ENCODE measurements at regions not wholly inside any gene's neighbourhood (a gene's known extent, or its start where the extent isn't known, plus 50 kb on each side); places are given as distances from the start of the nearest gene placed in this dataset.

GRCh38 chr7:106196460-106197021, 84.4 kb upstream of the SYPL1 start:
- no peak for DNase-seq (ENCODE audit: low read depth in 4 of 4, low spot score in 2 of 4)

DNA sequence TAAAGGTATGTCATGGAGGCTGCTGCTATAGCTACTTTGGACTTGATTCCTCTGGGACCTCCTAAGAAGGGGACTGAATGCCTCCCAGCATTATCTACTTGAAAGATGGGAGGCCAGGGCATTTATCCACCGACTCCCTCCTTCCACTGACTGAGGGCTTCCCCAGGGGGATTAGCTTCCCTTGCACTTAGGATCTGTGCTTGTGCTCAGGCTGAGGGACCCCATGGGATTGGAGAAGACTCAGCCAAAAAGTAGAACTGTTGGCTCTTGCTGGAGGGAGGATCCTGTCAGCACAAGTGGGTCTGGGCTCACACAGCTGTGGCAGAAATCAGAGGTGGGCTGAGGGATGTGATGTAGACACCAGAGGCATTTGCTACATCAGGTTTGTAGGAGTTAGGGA, 81.5 kb upstream of the SYPL1 start:
- DNase-seq (ENCODE audit: low read depth in 4 of 4, low spot score in 2 of 4): no peak

- no peak for DNase-seq (ENCODE audit: low read depth in 4 of 4, low spot score in 2 of 4)
These were observed 78.6 kb upstream of the SYPL1 start for GRCh38 chr7:106190589-106191330.

DNA sequence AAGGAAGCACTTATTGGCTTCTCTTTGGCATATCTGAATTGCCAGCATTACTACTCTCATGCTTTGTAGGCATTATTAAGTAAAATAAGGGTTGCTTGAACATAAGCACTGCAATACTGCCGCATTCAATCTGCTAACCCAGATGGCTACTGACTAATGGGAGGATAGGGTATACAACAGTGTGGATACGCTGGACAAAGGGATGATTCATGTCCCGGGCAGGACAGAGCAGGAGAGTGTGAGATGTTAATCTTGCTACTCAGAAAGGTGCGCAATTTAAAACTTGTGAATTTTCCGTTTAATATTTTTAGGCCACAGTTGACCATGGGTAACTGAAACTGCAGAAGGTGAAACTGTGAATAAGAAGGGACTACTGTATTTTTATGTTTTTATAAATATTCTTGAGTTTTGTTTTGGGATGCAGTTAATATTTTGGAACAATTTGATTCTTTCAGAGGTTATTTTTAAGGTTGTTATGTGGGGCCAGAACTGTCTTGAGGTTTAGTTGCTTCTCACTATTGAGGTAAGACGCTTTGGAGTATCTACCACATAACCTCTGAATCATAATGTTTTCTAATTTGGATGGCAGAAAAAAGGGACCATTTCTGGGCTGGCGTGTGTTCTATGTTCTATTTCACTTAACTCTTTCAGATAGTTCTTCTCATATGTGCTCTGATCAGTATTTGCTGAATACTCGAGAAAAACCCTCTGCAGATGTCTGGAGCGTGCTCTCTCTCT, 75.7 kb upstream of the SYPL1 start:
- no peak for DNase-seq (ENCODE audit: low read depth in 4 of 4, low spot score in 2 of 4)

GRCh38 chr7:106185719-106186118, 73.6 kb upstream of the SYPL1 start:
- no peak for DNase-seq (ENCODE audit: low read depth in 4 of 4, low spot score in 2 of 4)

- no peak for DNase-seq (ENCODE audit: low read depth in 4 of 4, low spot score in 2 of 4)
These were observed 71.8 kb upstream of the SYPL1 start for GRCh38 chr7:106183952-106184351.

GRCh38 chr7:106182904-106183303, 70.8 kb upstream of the SYPL1 start:
- DNase-seq (ENCODE audit: low read depth in 4 of 4, low spot score in 2 of 4): no peak

DNA sequence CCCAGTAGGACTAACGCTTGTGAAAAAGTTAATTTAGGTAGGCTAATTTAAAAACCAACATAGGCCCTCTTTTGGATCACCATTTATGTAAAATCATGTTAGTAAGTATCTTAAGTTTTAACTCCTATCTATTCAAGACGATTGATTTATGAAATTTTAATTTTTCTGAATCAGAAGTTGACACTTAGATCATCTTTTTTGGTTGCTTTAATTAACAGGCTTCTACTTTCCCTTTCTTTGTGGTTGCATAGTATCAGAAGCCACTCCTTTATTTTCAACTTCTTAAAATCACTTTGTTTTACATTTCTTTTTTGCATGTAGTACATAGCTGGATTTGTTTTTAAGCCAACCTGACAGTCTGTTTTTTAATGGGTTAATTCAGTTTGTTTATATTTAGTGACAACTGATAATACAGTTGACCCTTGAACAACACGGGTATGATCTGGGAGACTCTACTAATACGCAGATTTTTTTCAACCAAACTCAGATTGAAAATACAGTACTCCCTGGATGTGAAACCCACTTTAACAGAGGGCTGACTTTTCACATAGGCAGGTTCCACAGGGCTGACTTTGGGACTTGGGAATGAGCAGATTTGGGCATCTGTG, 69.7 kb upstream of the SYPL1 start:
- DNase-seq (ENCODE audit: low read depth in 4 of 4, low spot score in 2 of 4): no peak

GRCh38 chr7:106180721-106181120, 68.6 kb upstream of the SYPL1 start:
- no peak for DNase-seq (ENCODE audit: low read depth in 4 of 4, low spot score in 2 of 4)

GRCh38 chr7:106179256-106179655, 67.1 kb upstream of the SYPL1 start:
- DNase-seq (ENCODE audit: low read depth in 4 of 4, low spot score in 2 of 4): no peak

GRCh38 chr7:106178593-106179134, 66.6 kb upstream of the SYPL1 start:
- no peak for DNase-seq (ENCODE audit: low read depth in 4 of 4, low spot score in 2 of 4)

DNA sequence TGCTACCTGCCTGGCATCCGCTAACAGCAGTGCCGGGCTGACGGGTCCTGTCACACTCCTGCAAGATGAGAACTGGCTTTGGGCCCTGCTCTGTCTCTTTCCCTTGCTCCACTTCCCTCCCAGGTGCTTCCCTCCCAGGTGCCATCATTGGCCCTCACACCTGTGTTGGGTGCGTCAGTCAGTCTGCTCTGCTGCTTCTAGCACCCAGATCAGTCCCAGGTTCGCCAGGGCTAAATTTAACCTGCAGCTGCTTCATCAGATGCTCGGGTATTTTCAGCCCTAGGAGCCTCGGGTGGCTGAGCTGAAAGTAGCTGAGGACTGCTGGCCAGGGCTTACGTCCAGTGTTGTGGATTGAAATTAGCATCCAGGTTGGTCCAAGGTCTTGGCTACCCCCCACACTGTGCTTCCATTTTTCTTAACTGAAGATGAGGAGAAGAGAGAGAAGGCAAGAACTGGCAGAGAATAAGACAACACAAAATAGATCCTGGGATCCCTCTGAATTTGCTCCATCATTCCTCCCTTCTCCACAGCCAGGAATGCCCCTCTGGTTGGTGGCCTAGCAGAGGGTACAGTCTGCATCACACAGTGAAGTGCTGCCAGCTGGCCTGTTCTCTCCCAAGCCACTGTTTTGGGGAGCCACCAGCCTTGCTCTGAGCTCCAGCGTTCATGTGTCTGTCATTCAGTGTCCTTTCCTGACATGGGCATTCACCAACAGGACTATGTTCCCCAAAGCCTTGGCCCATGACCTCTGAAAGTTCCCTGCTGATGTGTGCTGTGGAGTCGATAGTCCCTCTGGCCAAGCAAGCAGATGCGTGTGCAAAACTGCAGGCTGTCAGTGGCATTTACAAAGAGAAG, 65.9 kb upstream of the SYPL1 start:
- DNase-seq (ENCODE audit: low read depth in 4 of 4, low spot score in 2 of 4): no peak

- DNase-seq (ENCODE audit: low read depth in 4 of 4, low spot score in 2 of 4): no peak
These were observed 65.2 kb upstream of the SYPL1 start for GRCh38 chr7:106177300-106177690.

DNA sequence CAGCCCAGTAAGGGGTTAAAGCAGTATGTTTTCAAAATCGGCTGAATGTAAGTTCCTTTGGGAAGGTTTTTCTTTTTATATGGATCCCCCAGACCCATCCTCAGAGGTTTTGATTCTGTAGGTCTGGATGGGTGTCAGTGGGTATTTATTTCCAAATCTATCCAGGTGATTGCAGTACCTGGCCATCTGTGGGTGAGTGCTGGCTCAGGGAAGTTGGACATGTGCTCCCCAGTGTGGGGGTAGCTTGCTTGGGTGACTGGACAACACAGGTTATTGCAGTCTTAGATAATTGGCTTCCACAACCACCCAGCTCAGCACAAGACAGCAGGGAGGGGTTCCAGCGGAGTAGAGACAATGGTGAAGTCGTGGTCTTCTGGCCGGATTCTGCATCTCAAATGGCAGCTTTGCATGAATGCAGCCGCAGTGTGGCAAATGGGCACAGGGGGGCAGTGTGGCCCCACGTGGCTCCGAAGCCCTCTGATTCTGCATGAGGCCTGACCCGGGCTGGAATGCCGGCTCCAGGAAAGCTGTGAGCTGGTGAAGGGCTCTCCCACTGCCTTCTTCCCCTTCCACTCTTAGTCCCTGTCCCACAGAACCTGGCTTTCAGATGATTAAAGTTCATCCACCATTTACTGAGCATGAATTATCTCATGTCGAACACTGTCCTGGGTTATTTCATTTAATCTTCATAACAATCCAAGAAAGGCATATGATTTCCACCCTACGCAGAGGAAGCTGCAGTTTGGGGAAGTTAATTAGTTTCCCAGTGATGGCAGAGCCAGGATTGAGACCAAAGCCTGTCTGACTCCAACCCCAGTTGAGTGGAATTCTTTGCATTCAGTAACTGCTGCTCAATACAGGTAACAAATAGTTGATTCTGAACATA, 64.5 kb upstream of the SYPL1 start:
- DNase-seq (ENCODE audit: low read depth in 4 of 4, low spot score in 2 of 4): peak; percentile 37 to 59 (median 50)

DNA sequence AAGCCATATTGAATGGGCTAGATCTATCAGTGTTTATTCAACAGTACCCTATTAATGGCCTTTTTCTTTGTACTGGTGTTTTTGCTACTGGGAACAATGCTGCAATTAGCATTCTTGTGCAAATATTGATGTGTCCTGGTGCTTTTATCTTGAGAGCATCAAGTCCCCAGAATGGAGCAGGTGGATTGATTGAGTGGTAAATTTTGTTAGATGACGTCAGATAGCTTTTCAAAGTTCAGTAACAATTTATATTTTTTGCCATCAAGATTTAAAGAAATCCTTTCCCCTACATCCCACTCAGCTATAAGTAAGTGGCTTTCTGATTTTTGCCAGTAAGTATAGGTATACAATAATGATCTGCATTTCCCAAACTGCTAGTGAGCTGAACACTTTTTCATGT, 63.4 kb upstream of the SYPL1 start:
- DNase-seq (ENCODE audit: low read depth in 4 of 4, low spot score in 2 of 4): no peak

DNA sequence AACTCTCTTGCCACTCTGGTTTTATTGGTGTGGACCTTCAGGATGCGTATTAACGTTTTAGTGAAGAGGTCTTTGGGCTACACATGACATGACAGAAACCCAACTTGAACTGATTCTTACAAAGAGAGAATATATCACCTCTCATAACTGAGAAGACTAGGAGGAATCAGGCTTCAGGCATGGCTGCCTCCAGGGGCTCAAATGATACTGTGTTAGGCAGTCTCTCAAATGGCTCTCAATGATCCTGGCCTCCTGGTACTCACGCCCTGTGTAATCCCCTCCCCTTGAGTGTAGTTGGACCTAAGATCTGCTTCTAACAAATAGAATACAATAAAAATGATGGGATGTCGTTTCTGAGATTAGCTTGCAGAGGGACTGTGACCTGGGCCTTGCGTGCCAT, 58.5 kb upstream of the SYPL1 start:
- no peak for DNase-seq (ENCODE audit: low read depth in 4 of 4, low spot score in 2 of 4)

DNA sequence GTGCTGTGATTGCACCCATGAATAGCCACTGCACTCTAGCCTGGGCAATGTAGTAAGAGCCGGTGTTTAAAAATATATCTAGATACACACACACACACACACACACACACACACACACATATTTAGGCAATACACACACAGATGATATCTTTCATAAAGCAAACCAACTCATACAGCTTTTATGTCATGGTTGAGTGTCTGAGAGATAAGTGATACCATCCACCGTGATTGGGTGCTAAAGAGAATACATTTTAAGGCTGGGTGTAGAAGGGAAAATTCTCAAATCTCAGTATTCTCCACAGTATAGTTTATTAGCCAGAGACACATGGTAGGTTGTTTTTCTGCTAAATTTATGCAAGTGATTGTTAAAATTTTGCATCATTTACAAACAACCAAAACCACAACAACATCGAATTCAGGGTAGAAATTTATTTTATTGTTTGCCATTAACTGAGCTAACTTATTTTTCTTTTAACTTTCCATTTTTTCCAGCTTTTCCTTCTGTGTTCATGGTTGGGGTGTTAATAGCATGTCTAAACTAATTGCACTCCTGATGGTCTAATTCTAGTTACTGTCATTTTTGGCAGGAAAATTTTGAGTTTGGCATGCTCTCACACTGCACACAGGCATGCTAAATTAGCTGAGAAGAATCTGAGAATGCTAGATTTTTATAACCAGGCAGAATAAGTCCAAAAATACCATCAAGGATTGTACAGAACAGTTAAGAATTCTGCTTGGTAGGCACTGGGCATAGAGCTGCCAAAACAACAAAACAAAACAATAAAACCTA, 57.9 kb upstream of the SYPL1 start:
- DNase-seq (ENCODE audit: low read depth in 4 of 4, low spot score in 2 of 4): no peak

DNA sequence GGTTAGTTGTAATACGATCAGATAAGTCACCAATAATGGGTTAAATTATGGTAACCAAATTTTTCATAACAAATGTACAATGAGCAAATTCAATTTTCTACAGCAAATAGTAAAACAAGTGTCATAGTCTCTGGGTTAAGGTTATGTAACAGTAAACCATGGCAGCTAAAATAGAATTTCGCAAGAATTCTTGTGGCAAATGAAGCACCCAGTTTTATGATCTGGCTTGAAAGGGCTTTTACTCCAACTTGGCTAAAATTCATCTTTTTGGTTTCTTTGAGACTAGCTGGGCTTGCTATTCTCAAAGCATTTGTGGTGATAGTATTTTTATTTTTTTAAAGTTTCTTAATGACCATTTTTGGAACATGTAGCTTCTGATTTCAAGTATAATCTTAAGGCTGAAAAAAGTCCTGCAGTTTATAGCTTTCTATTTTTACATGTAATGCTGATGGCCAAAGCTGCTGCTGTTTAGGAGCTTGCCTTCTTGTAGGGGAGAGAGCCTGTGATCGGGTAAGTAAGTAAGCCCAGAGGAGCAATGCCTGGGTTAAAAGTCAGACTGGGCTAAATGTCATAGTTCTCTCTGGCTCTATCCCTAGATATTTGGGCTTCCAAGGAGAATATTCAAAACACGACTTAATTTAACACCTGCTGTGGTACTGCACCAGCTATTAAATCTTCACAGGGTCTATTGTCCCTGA, 55.5 kb upstream of the SYPL1 start:
- no peak for DNase-seq (ENCODE audit: low read depth in 4 of 4, low spot score in 2 of 4)

All from left renal cortex interstitium (tissue), 4 donors.